Prostate gland (tissue), 2 donors: ENCODE measurements at regions not wholly inside any gene's neighbourhood (a gene's known extent, or its start where the extent isn't known, plus 50 kb on each side); places are given as distances from the start of the nearest gene placed in this dataset.

Experiments
- CTCF ChIP-seq, 4 experiments: fragments of 200-600 bp in 2 of 4; fragments of 450-650 bp in 2 of 4; sonication (generic) in 2 of 4; IDR thresholded peaks; 1 replicate in 3 of 4; 2 replicates in 1 of 4; pipeline ENCODE4 v1.5.1; 2016 to 2019; ENCODE audit warnings: antibody characterized with exemption in 4 of 4, mild to moderate bottlenecking in 2 of 4, moderate library complexity in 2 of 4
- POLR2A ChIP-seq: fragments of 450-650 bp; IDR thresholded peaks from one replicate; pipeline ENCODE4 v1.6.1; 2016; ENCODE audit warnings: antibody characterized with exemption, mild to moderate bottlenecking
- POLR2AphosphoS5 ChIP-seq: sonication (generic); formaldehyde crosslinking; IDR thresholded peaks from one replicate; pipeline ENCODE4 v1.6.1; 2017; ENCODE audit warnings: antibody characterized with exemption

DNA sequence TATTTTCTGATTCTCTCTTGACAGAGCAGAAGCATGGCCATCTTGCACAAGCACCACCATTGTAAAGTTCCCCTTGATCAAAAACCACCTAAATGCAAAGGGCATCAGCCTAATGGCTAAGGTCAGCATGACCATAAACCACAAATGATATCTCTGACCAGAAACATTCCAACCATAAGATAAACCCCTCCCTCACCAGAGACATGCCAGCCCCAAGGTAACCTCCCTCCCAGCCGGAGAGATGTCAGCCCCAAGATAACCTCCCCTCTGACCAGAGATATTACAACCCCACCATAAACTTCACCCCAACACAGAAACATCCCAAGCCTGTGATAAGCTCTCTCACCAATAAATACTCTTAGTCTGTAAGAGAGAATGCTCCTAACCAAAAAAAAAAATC is 72.1 kb upstream of the CDK1 start:
- TF ChIP-seq POLR2A (no peak), CTCF (IDR thresholded peaks at IDR 0.05) (no peak), POLR2AphosphoS5 (no peak)
